NCI-H526 treated with DMSO at 0.1 percent for 48 hours (cell line): ENCODE measurements at regions not wholly inside any gene's neighbourhood (a gene's known extent, or its start where the extent isn't known, plus 50 kb on each side); places are given as distances from the start of the nearest gene placed in this dataset.
"Not testable (repeated sequence)": the region's sequence is repeated elsewhere in the genome, so short reads cannot be mapped to it uniquely, and the experiment has no call there.

Source experiments
- DNase-seq: peaks from one replicate; lab custom pipeline; 2025; lab: John Stamatoyannopoulos, UW

- no peak for DNase-seq
These were observed 51.5 kb upstream of the MAP3K1 start for GRCh38 chr5:56763711-56764466.

GRCh38 chr5:56763182-56763581 lies 52.2 kb upstream of the MAP3K1 start:
- DNase-seq: no peak

- no peak for DNase-seq
These were observed 54.0 kb upstream of the MAP3K1 start for GRCh38 chr5:56761151-56761885.

GRCh38 chr5:56760723-56761122 lies 54.6 kb upstream of the MAP3K1 start:
- no peak for DNase-seq

GRCh38 chr5:56759521-56760216 lies 55.7 kb upstream of the MAP3K1 start:
- DNase-seq: no peak

- no peak for DNase-seq
These were observed 58.3 kb upstream of the MAP3K1 start for GRCh38 chr5:56757077-56757476.

GRCh38 chr5:56755036-56755555 lies 60.3 kb upstream of the MAP3K1 start:
- DNase-seq: no peak

GRCh38 chr5:56753588-56753987 lies 61.8 kb upstream of the MAP3K1 start:
- DNase-seq: not testable (repeated sequence)

- DNase-seq: no peak
These were observed 63.6 kb upstream of the MAP3K1 start for GRCh38 chr5:56751572-56752313.

GRCh38 chr5:56749842-56750241 lies 65.5 kb upstream of the MAP3K1 start:
- no peak for DNase-seq

GRCh38 chr5:56746553-56747339 lies 68.6 kb upstream of the MAP3K1 start:
- no peak for DNase-seq

GRCh38 chr5:56745864-56746263 lies 69.5 kb upstream of the MAP3K1 start:
- no peak for DNase-seq

GRCh38 chr5:56740868-56741267 lies 74.5 kb upstream of the MAP3K1 start:
- DNase-seq: no peak

- no peak for DNase-seq
These were observed 75.4 kb upstream of the MAP3K1 start for GRCh38 chr5:56739990-56740389.

- no peak for DNase-seq
These were observed 77.3 kb upstream of the MAP3K1 start for GRCh38 chr5:56737951-56738606.

GRCh38 chr5:56737002-56737621 lies 78.2 kb upstream of the MAP3K1 start:
- no peak for DNase-seq

- DNase-seq: no peak
These were observed 79.3 kb upstream of the MAP3K1 start for GRCh38 chr5:56735849-56736641.

GRCh38 chr5:56734091-56734694 lies 81.2 kb upstream of the MAP3K1 start:
- no peak for DNase-seq

- DNase-seq: no peak
These were observed 81.8 kb upstream of the MAP3K1 start for GRCh38 chr5:56733580-56733979.
